WI38 (cell line): ENCODE measurements at regions not wholly inside any gene's neighbourhood (a gene's known extent, or its start where the extent isn't known, plus 50 kb on each side); places are given as distances from the start of the nearest gene placed in this dataset.

Experiments used
- H3K4me3 ChIP-seq: 2 replicates; pipeline ENCODE4 v1.5.1; 2011; ENCODE audit warnings: low read depth, mild to moderate bottlenecking, control low read depth, low read length
- TF ChIP-seq, protein P1 (sequence below): IDR thresholded peaks from 2 replicates; pipeline ENCODE4 v1.5.1; 2012; ENCODE audit warnings: low read depth, mild to moderate bottlenecking, control low read depth, low read length

- TF ChIP-seq, protein P1, sequence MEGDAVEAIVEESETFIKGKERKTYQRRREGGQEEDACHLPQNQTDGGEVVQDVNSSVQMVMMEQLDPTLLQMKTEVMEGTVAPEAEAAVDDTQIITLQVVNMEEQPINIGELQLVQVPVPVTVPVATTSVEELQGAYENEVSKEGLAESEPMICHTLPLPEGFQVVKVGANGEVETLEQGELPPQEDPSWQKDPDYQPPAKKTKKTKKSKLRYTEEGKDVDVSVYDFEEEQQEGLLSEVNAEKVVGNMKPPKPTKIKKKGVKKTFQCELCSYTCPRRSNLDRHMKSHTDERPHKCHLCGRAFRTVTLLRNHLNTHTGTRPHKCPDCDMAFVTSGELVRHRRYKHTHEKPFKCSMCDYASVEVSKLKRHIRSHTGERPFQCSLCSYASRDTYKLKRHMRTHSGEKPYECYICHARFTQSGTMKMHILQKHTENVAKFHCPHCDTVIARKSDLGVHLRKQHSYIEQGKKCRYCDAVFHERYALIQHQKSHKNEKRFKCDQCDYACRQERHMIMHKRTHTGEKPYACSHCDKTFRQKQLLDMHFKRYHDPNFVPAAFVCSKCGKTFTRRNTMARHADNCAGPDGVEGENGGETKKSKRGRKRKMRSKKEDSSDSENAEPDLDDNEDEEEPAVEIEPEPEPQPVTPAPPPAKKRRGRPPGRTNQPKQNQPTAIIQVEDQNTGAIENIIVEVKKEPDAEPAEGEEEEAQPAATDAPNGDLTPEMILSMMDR, result no peak
- no peak overlapping the region for H3K4me3 ChIP-seq
Observed at GRCh38 chr10:109126016-109126415, 797.3 kb downstream of the XPNPEP1 start.

GRCh38 chr10:109115179-109115578 lies 808.1 kb downstream of the XPNPEP1 start:
- TF ChIP-seq, protein P1, result no peak
- no peak overlapping the region for H3K4me3 ChIP-seq

- H3K4me3 ChIP-seq, result no peak overlapping the region
- TF ChIP-seq, protein P1, result no peak
Observed at GRCh38 chr10:109114579-109114978, 808.7 kb downstream of the XPNPEP1 start.

- no peak overlapping the region for H3K4me3 ChIP-seq
- TF ChIP-seq, protein P1, result no peak
Observed at GRCh38 chr10:109106604-109107003, 816.7 kb downstream of the XPNPEP1 start.

DNA sequence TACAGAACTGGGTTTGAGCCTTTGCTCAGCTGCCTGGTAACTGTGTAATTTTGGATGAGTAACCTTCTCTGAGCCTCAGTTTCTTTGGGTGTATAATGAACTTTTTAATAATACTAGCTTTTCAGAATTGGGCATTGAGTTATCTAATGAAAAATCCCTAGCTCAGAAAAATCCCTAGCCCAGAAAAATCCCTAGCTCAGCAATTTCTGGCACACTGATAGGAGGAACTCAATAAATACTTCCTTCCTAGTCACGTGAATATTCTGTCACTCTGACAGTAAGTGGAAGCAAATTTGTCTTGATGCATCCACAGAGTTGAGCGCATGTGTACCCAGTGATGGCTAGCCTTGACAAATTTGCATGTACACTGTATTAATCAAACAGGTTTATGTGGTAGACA lies 817.6 kb downstream of the XPNPEP1 start:
- no peak overlapping the region for H3K4me3 ChIP-seq
- TF ChIP-seq, protein P1, result no peak

- no peak overlapping the region for H3K4me3 ChIP-seq
- TF ChIP-seq, protein P1, result no peak
Observed at GRCh38 chr10:109104806-109105205, 818.5 kb downstream of the XPNPEP1 start.

DNA sequence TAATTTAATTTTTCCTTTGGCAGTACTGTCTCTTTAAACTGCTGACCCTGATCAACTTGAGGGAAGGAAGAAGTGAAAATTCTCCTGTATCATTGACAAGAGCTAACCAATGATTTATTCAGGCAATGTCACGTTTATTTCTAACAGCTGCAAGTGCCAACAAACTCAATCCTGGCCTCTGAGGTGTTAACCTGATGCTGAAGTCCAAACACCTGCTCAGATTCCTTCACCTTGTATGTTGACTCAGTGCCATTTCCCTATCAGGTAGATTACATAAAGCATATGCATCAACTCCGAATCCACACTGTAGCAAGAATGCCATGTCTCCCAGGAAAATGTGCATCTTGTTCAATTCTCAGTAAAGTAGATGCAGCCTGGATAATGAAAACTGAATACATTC lies 820.0 kb downstream of the XPNPEP1 start:
- TF ChIP-seq, protein P1, result no peak
- no peak overlapping the region for H3K4me3 ChIP-seq
